ENCODE measurements at regions not wholly inside any gene's neighbourhood (a gene's known extent, or its start where the extent isn't known, plus 50 kb on each side); places are given as distances from the start of the nearest gene placed in this dataset.

DNA sequence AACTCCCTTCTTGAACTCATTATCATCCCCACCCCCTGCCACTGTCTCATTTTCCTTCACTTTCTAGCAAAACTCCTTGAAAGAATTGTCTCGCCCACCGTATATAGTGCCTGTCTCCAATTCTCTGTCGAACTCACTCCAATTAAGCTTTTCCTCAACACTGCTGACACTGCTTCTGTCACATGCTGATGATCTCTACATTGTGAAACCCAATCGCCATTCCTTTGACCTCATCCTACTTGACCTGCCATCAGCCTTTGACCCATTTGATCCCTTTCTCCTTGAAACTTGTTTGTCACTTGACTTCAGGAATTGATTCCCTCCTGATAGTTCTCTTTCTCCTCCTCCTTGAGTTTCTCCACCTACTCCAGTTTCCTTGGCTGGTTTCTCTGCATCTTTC, 54.8 kb downstream of the CCDC71L start:
- no peak for DNase-seq (ENCODE audit: low read depth)

DNA sequence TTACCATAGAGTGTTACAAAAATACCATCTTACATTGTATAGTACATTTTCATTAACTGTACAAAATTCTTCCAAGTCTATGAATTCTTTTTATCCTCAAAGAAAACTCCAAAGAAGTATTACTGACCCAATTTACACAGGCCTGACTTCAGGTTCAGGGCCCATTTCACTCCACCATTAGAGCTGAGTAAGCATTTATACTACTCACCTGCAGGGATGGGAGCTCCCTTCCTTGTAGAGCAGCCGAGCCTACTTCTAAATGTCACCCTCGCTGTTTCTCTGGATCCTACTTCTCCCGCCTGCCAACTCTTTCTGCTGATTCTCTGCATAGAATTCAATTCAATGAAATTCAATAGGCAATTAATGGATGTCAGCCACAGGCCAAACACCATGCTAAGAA, 56.0 kb downstream of the CCDC71L start:
- no peak for DNase-seq (ENCODE audit: low read depth)

DNA sequence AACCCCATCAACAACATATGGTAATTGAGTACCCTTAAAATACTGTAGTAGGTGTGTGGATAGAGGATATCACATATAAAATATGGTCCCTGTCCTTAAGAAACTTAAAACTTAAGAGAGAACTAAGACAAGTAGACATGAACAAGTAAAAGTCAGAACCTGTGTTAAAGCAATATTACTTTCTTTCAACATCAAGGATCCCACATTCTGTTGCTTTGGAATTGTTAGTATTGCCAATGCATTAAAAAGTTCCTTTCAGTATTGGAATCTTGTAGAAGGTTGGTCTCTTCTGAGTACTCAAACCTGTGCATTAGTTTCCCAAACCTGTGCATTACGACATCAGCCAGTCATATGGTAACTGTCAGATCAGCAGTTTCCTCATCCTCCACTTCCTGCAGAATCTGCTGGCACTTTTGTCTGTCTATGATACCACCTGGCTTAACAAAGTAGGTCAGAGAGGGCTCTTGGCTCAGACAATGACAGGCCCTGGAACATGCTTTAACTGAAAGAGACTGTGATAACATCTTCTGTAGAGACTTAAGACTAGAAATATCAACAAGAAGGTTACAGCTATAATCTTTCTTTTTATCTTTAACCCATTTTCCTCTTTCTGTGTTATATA, 56.5 kb downstream of the CCDC71L start:
- no peak for DNase-seq (ENCODE audit: low read depth)

DNA sequence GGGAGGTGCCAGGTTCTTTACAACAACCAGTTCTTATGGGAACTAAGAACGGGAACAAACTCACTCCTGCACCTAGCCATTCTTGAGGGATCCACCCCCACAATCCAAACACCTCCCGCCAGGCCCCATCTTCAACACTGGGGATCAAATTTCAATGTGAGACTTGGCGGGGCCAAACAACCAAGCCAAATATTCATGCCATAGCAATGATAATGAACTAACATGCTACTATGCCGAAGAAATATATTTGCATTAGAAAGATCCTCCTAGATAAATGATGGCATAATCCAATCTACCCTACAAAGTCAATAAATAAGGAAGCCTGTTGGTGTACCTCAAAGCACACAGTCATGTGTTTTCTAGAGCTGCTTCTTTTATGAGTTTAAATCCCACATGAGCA, 57.6 kb downstream of the CCDC71L start:
- DNase-seq (ENCODE audit: low read depth): no peak

DNA sequence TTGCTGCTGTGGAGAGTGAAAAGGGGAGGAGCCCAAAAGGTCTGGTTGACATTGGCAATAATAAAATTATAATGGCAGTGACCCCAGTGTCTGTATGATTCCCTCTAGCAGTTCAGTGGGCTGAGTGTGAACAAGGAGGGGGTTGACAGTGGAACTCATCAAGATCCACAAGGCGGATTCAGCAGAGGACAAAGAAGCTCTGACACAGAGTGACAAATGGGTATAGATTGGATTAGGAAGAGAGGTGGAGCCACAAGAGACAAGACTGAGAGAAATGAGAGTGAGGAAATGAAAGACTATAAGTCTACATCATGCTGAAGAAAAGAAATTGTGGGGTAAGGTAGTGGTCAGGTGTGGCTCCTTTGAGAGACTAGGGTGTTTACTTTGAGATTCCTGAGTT, 58.9 kb downstream of the CCDC71L start:
- no peak for DNase-seq (ENCODE audit: low read depth)

DNA sequence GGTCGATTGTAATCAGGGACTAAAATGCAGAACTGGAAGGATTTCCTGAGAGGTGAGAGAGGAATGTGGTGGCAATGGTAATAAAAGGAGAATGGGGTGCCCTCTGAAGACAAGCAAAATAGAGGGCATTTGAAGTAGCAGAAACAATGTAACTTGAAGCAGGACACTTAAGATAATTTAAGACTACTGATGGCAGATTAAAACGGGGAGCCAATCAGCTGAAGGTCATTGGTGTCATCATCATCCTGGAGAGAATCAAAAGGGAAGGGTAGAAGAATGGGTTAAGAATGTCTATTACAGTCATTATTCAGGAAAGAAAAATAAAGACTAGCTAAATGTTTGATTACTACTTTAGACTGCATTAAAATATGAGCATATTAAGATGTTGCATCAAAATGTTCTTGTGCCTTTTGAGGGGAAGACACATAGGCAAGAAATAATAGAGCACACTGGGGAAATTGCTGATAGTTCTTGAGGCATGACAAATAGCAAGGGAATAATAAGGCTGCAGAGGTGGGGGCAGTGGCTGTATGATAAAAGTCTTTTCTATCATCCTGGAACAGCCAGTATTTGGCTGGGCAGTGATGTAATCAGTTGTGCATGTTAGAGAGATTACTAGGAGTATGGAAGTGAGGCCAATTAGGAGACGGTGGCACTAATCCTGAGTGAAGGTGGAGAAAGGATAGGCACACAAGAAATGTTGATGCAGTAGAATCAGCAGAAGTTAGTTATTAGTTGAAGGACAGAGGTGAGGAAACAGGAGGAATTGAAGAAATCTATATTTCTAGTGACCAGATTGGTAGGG, 60.2 kb downstream of the CCDC71L start:
- DNase-seq (ENCODE audit: low read depth): no peak

DNA sequence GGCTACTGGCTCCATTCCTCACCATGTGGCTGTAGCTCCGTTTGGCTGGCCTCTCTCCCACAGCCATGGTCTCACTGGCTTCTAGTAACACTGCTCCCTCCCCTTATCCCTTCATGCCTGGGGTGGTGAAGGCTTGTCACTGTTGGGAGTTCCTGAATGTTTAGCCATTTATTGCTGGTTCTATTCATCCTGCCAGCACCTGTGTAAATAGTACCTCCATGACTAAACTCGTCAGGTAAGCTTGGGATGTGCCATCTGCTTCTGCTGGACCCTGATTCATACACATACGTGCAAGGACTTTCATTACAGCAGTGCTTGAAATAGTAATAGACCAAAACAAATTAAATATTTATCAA, 61.6 kb downstream of the CCDC71L start:
- DNase-seq (ENCODE audit: low read depth): no peak

DNA sequence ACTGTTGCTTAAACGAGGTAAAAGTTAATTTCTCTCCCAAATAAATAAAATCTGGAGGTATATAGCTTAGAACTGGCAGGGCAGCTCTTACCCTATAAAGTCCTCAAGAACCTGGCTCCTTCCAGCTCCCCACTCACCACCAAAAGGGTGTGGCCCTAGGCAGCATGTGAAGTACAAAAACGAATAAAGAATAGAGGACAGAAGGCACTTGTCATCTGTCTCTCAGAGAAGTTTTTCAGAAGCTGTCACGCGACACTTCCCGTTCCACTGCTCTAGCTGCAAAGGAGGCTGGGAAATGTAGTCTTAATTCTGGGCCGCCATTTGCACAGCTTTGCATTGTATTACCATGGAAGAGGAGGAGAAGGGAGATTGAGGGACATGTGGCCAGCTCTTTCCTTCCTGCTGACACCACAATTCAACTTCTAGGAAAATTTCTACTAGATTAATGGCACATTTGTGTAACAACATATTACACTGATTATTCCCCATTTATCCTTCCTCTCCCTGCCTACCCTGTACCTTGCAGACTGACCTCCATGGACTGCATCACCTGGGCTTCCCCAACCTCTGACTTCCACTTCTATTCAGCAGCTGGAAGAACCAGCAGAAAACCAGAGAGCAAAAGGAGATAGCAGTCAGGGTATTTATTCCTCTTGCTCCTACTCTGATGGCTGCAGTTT, 62.2 kb downstream of the CCDC71L start:
- peak; percentile 36 for DNase-seq (ENCODE audit: low read depth)

DNA sequence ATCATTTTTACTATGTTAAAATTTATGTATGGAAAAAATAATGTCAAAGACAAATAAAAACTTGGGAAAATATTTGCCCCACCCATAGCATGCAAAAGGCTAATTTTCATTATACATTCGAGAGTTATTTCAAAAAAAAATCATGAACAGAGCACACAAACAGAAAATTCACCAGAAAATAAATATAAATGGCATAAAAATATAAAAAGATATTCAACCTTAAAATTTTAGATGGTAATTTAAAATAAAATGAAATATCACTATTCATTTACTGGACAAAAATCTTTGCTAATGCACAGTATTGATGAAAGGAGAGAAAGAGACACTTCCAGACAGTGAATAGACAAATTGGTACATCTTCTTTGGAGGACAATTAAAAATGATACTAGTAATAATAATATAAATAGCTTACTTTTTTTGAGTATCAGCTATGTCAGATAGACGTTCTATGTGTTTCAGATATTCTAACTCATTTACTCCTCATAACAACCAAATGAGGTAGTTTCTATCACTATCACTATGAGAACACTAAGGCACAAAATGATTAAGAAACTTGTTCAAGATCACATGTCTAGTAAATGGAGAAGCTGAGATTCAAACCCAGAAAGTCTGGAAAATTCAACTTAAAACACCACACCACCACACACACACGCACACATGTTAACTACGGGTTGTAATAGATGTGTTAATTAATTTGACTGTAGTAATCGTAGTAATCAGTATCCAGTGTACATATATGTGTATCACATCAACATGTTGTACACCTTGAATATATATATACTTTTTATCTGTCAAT, 63.0 kb downstream of the CCDC71L start:
- DNase-seq (ENCODE audit: low read depth): no peak

DNA sequence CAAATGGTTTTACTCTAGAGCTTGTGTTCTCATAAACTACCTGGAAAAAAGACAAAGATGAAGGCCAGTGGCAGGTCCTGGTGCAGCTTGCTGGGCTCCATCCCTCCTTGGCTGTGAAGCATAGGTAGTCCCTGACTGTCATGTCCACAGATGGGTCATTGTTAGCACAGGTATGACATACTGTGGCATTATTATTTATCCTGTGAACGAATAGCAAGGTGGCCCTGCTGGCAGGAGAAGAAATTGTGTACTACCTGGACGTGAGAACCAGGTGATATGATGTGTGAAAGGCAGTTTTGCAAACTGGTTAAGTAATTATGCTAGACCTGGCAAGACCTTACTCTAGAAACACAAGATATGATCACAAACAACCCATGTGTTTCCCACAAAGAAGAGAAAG, 63.9 kb downstream of the CCDC71L start:
- DNase-seq (ENCODE audit: low read depth): no peak

DNA sequence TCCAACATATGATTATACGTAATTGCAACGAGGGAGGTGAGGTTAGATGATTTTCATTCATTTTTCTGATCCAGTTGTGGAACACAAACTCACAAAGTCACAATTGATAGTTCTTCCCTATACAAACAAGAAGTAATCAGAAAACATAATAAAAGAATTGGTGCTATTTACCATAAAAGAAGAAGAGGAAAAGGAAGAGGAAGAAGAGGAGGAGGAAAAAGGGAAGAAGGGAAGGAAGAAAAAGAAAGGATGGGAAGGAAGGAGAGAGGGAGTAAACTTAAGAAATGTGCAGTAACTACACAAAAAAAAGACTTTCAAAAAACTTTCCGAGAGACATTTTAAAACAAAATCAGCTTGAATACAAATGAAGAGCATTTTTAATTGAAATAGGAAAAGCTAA, 65.0 kb downstream of the CCDC71L start:
- DNase-seq (ENCODE audit: low read depth): no peak

DNA sequence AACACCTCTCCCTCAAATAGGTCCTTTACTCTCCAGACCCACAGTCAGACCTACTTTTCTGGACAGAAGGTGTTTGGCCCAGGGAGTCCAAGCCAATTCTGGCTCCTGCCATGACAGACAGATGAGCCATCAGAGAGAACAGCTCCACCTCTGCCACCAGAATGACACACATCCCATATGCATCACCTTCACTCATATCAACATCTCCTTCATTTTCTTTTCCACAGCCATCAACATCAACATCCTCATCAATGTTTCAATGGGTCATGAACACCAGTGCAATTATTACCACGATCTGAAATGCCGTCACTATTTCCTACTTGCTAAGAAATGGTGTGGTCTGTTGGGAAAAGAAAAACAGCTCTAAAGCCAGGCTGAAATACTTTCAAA, 67.9 kb downstream of the CCDC71L start:
- DNase-seq (ENCODE audit: low read depth): no peak

DNA sequence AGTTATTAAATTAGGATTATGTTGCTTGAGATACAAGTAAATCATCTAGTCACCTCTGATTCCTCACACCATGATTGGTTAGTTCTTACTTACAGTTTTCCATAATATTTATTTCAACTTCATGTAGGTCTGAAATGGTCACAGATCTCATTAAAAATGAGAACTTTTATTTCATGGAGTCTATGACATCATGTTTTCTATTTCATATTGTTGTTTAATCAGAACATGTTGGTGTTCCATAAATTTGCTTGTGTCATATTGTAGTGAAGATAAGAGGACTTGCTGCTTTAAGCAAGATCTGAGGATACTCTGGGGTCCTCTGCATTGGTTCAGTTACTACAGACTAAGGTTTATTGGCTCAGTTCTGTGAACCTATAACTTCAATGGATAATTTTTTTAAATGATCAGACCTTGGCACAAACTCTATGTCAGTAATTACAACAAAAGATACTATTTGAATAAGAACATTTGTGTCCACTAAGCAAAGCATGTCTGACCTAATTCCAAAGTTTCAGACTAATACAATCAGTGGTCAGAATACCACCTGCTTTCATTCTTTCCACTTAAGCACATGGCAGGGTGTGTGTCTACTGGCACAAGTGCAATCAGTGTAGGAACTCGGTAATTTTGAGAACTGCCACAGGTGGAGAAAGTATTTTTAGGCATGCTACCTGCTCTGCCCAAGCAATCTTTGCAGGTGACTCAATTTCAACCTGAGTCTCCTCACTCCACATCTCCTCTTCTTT, 68.5 kb downstream of the CCDC71L start:
- no peak for DNase-seq (ENCODE audit: low read depth)

DNA sequence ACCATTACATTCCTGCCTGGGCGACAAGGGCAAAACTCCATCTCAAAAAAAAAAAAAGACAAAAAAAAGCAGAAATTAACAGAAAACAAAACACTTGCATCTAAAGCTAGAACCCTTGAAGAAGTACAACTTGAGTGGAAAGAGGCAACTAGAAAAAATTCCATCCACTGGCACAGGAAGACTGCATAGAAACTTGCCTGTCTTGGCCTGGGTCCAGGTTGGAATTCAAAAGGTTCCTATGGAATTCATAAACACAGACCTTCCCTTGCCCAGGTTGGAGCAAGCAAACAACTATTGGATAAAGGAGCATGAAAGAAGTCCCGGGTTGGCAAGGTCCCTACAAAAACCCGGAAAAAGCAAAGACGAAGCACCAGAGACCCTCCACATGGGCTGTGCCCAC, 69.8 kb downstream of the CCDC71L start:
- DNase-seq (ENCODE audit: low read depth): no peak

DNA sequence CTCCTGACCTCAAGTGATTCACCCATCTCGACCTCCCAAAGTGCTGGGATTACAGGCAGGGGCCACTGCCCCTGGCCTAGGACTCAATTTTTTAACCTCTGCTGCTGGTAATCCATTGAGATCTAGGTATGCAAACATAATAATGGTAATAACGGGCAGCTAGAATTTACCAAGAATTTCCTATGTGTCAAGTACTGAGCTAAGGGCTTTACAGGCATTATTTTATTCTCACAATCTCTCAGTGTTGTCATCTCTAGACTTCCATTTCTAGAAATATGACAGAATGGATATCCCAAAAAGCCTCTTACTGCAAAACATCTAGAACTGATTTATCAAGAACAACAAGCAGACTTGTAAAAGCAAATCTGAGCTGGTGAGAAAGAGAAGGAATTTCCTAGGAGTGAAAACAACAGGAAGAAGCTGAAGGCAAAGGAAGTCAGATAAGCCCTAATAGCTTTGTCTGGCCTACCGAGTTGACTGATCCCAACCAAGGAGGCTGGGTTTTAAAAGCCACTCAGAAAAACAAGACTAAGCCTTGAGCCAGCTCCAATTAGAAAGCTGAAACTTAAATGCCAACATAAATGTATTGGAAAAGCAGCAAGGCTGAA, 70.6 kb downstream of the CCDC71L start:
- DNase-seq (ENCODE audit: low read depth): no peak

DNA sequence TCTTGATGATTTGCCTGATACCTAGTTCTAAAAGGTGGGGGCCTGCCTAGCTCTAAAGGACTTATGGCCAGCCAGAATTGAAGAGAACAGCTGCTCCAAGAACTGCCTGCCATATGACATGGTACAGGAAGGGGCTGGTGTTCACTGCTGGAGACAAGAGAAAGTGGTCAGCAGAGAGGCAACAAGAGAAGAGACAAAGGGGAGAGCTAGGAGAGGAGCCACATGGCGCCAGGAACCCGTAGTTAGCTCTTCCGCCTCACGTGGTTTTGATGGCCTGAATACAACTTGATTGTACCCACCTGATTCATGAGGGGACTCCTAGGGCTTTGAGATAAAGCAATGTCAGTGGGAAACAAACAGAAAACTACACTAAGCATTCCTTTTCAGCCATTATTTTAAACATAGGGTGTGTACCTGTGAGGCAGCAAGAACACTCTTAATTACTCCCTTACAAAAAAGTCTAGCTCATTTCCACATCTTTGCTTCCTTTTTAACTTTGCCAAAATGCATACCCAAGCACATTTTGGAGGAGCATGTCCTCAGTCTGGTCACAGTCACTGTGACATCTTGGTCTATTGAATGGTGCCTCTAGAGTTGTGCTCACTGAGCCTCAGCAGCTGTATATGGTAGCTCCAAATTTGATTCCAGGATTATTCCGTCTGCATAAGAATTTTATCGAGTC, 71.6 kb downstream of the CCDC71L start:
- peak; percentile 21 for DNase-seq (ENCODE audit: low read depth)

DNA sequence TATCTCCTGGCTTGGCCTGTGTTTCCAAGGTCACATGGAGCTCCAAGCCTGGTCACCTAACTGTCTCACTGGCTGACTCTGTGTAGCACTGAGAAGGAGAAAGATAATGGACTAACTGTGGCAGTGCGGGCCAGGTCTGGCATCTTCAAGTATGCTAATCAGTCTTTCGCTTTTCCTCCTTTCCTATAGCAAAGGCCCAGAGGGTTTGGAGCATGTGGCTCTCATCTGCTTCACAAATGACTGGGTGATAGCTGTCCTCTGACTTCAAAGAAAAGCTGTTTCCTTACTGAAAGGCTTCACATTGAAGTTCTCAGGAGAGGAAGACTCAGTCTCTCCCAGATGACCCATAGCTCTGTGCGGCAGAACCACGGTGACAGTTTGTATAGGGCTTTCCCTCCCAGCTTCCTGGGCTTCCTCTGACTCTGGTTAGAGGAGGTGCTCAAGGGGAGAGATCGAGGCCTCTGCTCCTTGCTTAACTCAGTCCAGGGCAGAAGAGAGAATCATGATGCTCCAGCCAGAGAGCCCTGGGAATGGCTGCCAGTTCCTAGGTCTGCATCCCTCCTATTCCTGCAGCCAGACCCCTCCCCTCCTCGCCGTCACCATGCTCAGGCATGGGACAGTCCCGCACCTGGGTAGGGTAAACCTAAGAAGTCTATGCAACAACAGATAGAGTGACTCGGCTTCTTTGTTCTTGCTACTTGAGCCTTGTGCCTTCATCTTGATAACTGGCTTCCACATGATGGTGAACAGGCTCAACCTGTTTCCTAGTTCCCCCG, 72.3 kb downstream of the CCDC71L start:
- no peak for DNase-seq (ENCODE audit: low read depth)

DNA sequence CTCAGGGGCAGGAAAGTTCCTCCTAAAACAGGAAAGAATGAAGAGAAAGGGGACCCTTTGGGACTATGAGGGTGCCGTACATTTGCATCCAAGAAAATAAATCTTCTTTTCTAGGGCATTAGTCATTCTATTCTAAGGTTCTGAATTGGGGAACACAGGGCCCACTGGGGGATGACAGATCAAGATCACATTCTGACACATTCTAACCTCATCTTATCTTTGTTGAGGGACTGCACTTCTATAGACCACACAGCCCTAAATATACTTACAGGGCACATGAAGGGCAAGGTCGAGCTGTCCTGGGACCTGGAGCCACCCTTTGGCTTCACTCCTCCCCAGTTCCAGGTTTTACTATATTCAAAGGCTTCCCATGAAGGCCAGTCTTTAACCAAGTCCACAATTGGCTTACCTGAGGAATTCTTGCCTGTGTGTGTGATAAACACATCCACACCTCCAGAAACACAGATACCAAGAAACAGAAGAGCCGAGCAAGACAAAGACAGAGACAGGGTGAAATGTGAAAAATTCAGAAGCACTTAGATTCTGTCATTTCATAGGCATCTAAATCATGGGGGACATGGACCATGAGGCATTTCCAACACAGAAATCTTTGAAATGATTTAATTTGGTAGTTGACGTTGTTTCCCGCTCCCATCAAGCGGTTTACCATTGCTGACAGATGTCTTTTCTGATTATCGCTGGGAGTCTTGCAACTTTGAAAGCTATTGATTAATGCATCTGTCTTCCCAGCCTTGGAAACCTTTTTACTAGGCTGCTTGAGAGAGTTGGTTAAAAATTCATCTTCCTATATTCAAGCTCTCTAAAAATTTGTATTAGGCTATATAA, 75.8 kb downstream of the CCDC71L start:
- DNase-seq (ENCODE audit: low read depth): no peak
